Ovary (tissue), 7 donors: ENCODE measurements at regions not wholly inside any gene's neighbourhood (a gene's known extent, or its start where the extent isn't known, plus 50 kb on each side); places are given as distances from the start of the nearest gene placed in this dataset.
A peak's percentile ranks its signal among the peaks of the same experiment; 100 is the strongest.

Source experiments
- DNase-seq, 5 donors: peaks; one replicate each; pipeline ENCODE4 v3.0.0-alpha.2; 2019 to 2020
- H3K27ac ChIP-seq, 2 donors: fragments of 200-600 bp; one replicate each; pipeline versions ENCODE4 v1.5.1 to v1.8.0; 2019 to 2022
- H3K27me3 ChIP-seq: fragments of 200-600 bp; one replicate; pipeline ENCODE4 v1.8.0; 2022
- H3K36me3 ChIP-seq: fragments of 200-600 bp; sonication (generic); one replicate; pipeline ENCODE4 v1.5.1; 2019
- H3K4me1 ChIP-seq: one replicate; pipeline ENCODE4 v1.8.1; 2013; ENCODE audit warnings: mild to moderate bottlenecking, moderate library complexity; ENCODE audit not compliant: insufficient read depth
- H3K4me3 ChIP-seq: fragments of 200-600 bp; sonication (generic); one replicate; pipeline ENCODE4 v1.5.1; 2017
- H3K9me3 ChIP-seq, 2 donors: fragments of 200-600 bp in 1 of 2; sonication (generic) in 1 of 2; one replicate each; pipeline versions ENCODE4 v1.5.1 to v1.8.1; 2013 to 2019; ENCODE audit warnings: mild to moderate bottlenecking in 1 of 2, moderate library complexity in 1 of 2
- CTCF ChIP-seq, 3 donors: fragments of 450-650 bp in 2 of 3; fragments of 200-600 bp in 1 of 3; IDR thresholded peaks; one replicate each; pipeline versions ENCODE4 v1.5.1 to v1.8.0; 2016 to 2022; ENCODE audit warnings: antibody characterized with exemption in 3 of 3, mild to moderate bottlenecking in 1 of 3
- EP300 ChIP-seq: sonication (generic); formaldehyde crosslinking; IDR thresholded peaks from one replicate; pipeline ENCODE4 v1.6.1; 2017; ENCODE audit warnings: antibody characterized with exemption
- POLR2A ChIP-seq: fragments of 450-650 bp; IDR thresholded peaks from one replicate; pipeline ENCODE4 v1.6.1; 2017; ENCODE audit warnings: antibody characterized with exemption, mild to moderate bottlenecking, moderate library complexity
- WGBS, 3 donors: extraction: QIAGEN DNeasy Blood & Tissue Kit in 1 of 3; methylation state at CpG; one replicate each; pipeline versions ENCODE4 v1.1.5 to v1.1.7; 2013 to 2017; 5-methylcytosine and 5-hydroxymethylcytosine counted together
- intact Hi-C, 4 donors: fragments of 100-400 bp; cut with DNase I; formaldehyde crosslinking; loops; one replicate each; pipeline versions ENCODE4 v1.11.0 to v1.15.1; 2022 to 2023
- donor health status: DM: no; HTN: no; CAD: no; lungs with moderate emphysema.
- donor health status: DM: no; HTN: no; CAD: no.
- donor health status: Bipolar disorder and iron deficiency.
- donor health status: DM: no; HTN: no; CAD: no.
- donor health status: DM: yes; HTN: yes; CAD: no.

- WGBS, 3 donors: 54 to 61% (median 59%) methylated on average over 6 of the region's 6 CpGs
- TF ChIP-seq EP300 (no peak), CTCF (IDR thresholded peaks at IDR 0.05) (no peak), POLR2A (no peak)
- Histone ChIP-seq H3K9me3 (no peaks in the 10 kb centered on the region), H3K36me3 (no peaks in the 10 kb centered on the region), H3K27ac (no peak overlapping the region), H3K27me3 (no peaks in the 10 kb centered on the region), H3K4me3 (no peak overlapping the region), H3K4me1 (peaks cover 2% of the 10 kb centered on the region)
- DNase-seq: no peak
- intact Hi-C loops: no loop called here
These were observed 146.0 kb downstream of the CEBPB start for GRCh38 chr20:50336661-50337060.

- peak in 1 of 5 donors; percentile 23 for DNase-seq
- intact Hi-C loops: no loop called here
- Histone ChIP-seq H3K27me3 (no peaks in the 10 kb centered on the region), H3K9me3 (no peaks in the 10 kb centered on the region), H3K4me1 (peaks cover 2% of the 10 kb centered on the region), H3K4me3 (no peak overlapping the region), H3K27ac (no peak overlapping the region), H3K36me3 (no peaks in the 10 kb centered on the region)
- TF ChIP-seq CTCF (IDR thresholded peaks at IDR 0.05): no peak
- no peak for TF ChIP-seq EP300
- no peak for TF ChIP-seq POLR2A
- 94 to 96% (median 95%) methylated on average over 13 of the region's 13 CpGs for WGBS, 3 donors
These were observed 147.2 kb downstream of the CEBPB start for GRCh38 chr20:50337521-50338466.

- intact Hi-C loops: no loop called here
- Histone ChIP-seq H3K4me1 (peaks cover under 1% of the 10 kb centered on the region), H3K27ac (peak overlapping the region; percentile 16 to 56), H3K36me3 (no peaks in the 10 kb centered on the region), H3K27me3 (no peaks in the 10 kb centered on the region), H3K9me3 (no peaks in the 10 kb centered on the region), H3K4me3 (peak overlapping the region; percentile 12)
- peak in 1 of 5 donors; percentile 28 for DNase-seq
- TF ChIP-seq CTCF (IDR thresholded peaks at IDR 0.05) (no peak), EP300 (no peak), POLR2A (no peak)
- WGBS, 3 donors: 45 to 64% (median 53%) methylated on average over 12 of the region's 12 CpGs
These were observed 148.1 kb downstream of the CEBPB start for GRCh38 chr20:50338479-50339391.

GRCh38 chr20:50339466-50339901 is 148.9 kb downstream of the CEBPB start:
- Histone ChIP-seq H3K9me3 (no peaks in the 10 kb centered on the region), H3K36me3 (no peaks in the 10 kb centered on the region), H3K27me3 (no peaks in the 10 kb centered on the region), H3K4me3 (peak overlapping the region; percentile 12), H3K4me1 (no peaks in the 10 kb centered on the region), H3K27ac (peak overlapping the region; percentile 19 to 56)
- TF ChIP-seq EP300 (no peak), CTCF (IDR thresholded peaks at IDR 0.05) (no peak), POLR2A (no peak)
- DNase-seq: peak in 2 of 5 donors; percentile 41 to 53
- 31 to 58% (median 54%) methylated on average over 3 of the region's 3 CpGs for WGBS, 3 donors
- intact Hi-C loops: no loop called here
